Neural cell (in vitro differentiated cells): ENCODE measurements at regions not wholly inside any gene's neighbourhood (a gene's known extent, or its start where the extent isn't known, plus 50 kb on each side); places are given as distances from the start of the nearest gene placed in this dataset.

Source experiments
- CTCF ChIP-seq: fragments of 450-650 bp; IDR thresholded peaks from 2 replicates; pipeline ENCODE4 v1.5.1; 2014; ENCODE audit warnings: antibody characterized with exemption, mild to moderate bottlenecking, moderate library complexity; ENCODE audit not compliant: poor library complexity, severe bottlenecking
- EP300 ChIP-seq: fragments of 450-650 bp; conservative IDR thresholded peaks from 2 replicates; pipeline ENCODE4 v1.6.1; 2014; ENCODE audit warnings: antibody characterized with exemption, mild to moderate bottlenecking, moderate library complexity; ENCODE audit not compliant: poor library complexity, severe bottlenecking
- EZH2 ChIP-seq: fragments of 200-600, 300-800 bp; shearing (Covaris generic), sonication (generic); IDR thresholded peaks from 2 replicates; pipeline ENCODE4 v1.6.1; 2014; ENCODE audit warnings: antibody characterized with exemption, low read length, borderline replicate concordance, mild to moderate bottlenecking; ENCODE audit not compliant: insufficient read depth, poor library complexity, severe bottlenecking
- POLR2AphosphoS5 ChIP-seq: IDR thresholded peaks from 2 replicates; pipeline ENCODE4 v1.6.1; 2012
- RAD21 ChIP-seq: fragments of 450-650 bp; conservative IDR thresholded peaks from 2 replicates; pipeline ENCODE4 v1.6.1; 2014; ENCODE audit warnings: antibody characterized with exemption, mild to moderate bottlenecking, moderate library complexity
- REST ChIP-seq: IDR thresholded peaks from 2 replicates; pipeline ENCODE4 v1.6.1; 2012; ENCODE audit warnings: borderline replicate concordance
- SMC3 ChIP-seq: fragments of 450-650 bp; conservative IDR thresholded peaks from 2 replicates; pipeline ENCODE4 v1.6.1; 2014; ENCODE audit warnings: antibody characterized with exemption, mild to moderate bottlenecking, moderate library complexity; ENCODE audit not compliant: poor library complexity

GRCh38 chr1:58065520-58065919 is 481.0 kb downstream of the OMA1 start:
- no peak for TF ChIP-seq CTCF
- no peak for TF ChIP-seq EZH2
- TF ChIP-seq POLR2AphosphoS5: no peak
- TF ChIP-seq EP300: no peak
- TF ChIP-seq SMC3: no peak
- no peak for TF ChIP-seq RAD21
- TF ChIP-seq REST: no peak
